GM21737 (cell line): ENCODE measurements at regions not wholly inside any gene's neighbourhood (a gene's known extent, or its start where the extent isn't known, plus 50 kb on each side); places are given as distances from the start of the nearest gene placed in this dataset.

ENCODE experiments used
- ATAC-seq: cut with Tn5 transposase; IDR thresholded peaks from one replicate; pipeline ENCODE4 v1.9.1; 2021; ENCODE audit warnings: mild to moderate bottlenecking, moderate library complexity; ENCODE audit not compliant: unreplicated experiment

GRCh38 chr3:190252080-190252479 lies 70.2 kb downstream of the CLDN1 start:
- ATAC-seq = no peak

GRCh38 chr3:190249414-190249813 lies 72.8 kb downstream of the CLDN1 start:
- no peak for ATAC-seq

- ATAC-seq = no peak
Measured at GRCh38 chr3:190242147-190242546, 80.1 kb downstream of the CLDN1 start.

- no peak for ATAC-seq
Measured at GRCh38 chr3:190239325-190239724, 82.9 kb downstream of the CLDN1 start.

GRCh38 chr3:190238871-190239270 lies 83.4 kb downstream of the CLDN1 start:
- no peak for ATAC-seq

- ATAC-seq = no peak
Measured at GRCh38 chr3:190234621-190235020, 87.6 kb downstream of the CLDN1 start.

- ATAC-seq = no peak
Measured at GRCh38 chr3:190229632-190230424, 92.4 kb downstream of the CLDN1 start.

GRCh38 chr3:190227064-190227463 lies 95.2 kb downstream of the CLDN1 start:
- ATAC-seq = no peak

- no peak for ATAC-seq
Measured at GRCh38 chr3:190224863-190225692, 97.2 kb downstream of the CLDN1 start.

GRCh38 chr3:190224456-190224855 lies 97.8 kb downstream of the CLDN1 start:
- ATAC-seq = no peak

GRCh38 chr3:190222916-190223315 lies 99.3 kb downstream of the CLDN1 start:
- ATAC-seq = no peak

GRCh38 chr3:190222360-190222759 lies 99.9 kb downstream of the CLDN1 start:
- no peak for ATAC-seq

GRCh38 chr3:190220362-190220761 lies 99.7 kb upstream of the P3H2 start:
- no peak for ATAC-seq

GRCh38 chr3:190217081-190217480 lies 96.4 kb upstream of the P3H2 start:
- no peak for ATAC-seq

GRCh38 chr3:190213727-190214126 lies 93.0 kb upstream of the P3H2 start:
- ATAC-seq = no peak

- no peak for ATAC-seq
Measured at GRCh38 chr3:190210608-190211007, 89.9 kb upstream of the P3H2 start.

- no peak for ATAC-seq
Measured at GRCh38 chr3:190209533-190209932, 88.8 kb upstream of the P3H2 start.

- ATAC-seq = no peak
Measured at GRCh38 chr3:190208196-190208595, 87.5 kb upstream of the P3H2 start.

GRCh38 chr3:190205739-190206138 lies 85.0 kb upstream of the P3H2 start:
- ATAC-seq = peak; percentile 59

- no peak for ATAC-seq
Measured at GRCh38 chr3:190204200-190204599, 83.5 kb upstream of the P3H2 start.

GRCh38 chr3:190197346-190197763 lies 76.7 kb upstream of the P3H2 start:
- ATAC-seq = no peak

GRCh38 chr3:190194506-190194905 lies 73.8 kb upstream of the P3H2 start:
- no peak for ATAC-seq
